CD4-positive, alpha-beta T cell (primary cell): ENCODE measurements at regions not wholly inside any gene's neighbourhood (a gene's known extent, or its start where the extent isn't known, plus 50 kb on each side); places are given as distances from the start of the nearest gene placed in this dataset.

ENCODE experiments used
- ATAC-seq: fragments of 200-7000 bp; cut with Tn5 transposase; one replicate; pipeline ENCODE4 v1.10.0; 2022; ENCODE audit warnings: mild to moderate bottlenecking; ENCODE audit not compliant: poor library complexity
- CTCF ChIA-PET: fragments of 350-600 bp; sonication (Branson Sonifier 250); formaldehyde crosslinking; loops from one replicate; lab custom pipeline; 2021; ENCODE audit warnings: antibody characterized with exemption, inconsistent platforms; lab: Charles Lee
- POLR2A ChIA-PET: fragments of 350-600 bp; sonication (Branson Sonifier 250); formaldehyde crosslinking; loops from one replicate; lab custom pipeline; 2021; ENCODE audit warnings: antibody characterized with exemption, inconsistent platforms; lab: Charles Lee
- DNase-seq, 14 experiments: peaks; one replicate each; pipeline ENCODE4 v3.0.0-alpha.2; 2013 to 2020; ENCODE audit warnings: mixed read lengths in 2 of 14
- H3K27ac ChIP-seq, 2 donors: one replicate each; pipeline versions ENCODE4 v1.5.1 to v1.7.0; 2013; ENCODE audit warnings: low read length in 2 of 2, low read depth in 1 of 2, mild to moderate bottlenecking in 1 of 2
- H3K27me3 ChIP-seq, 2 experiments: 1 replicate in 1 of 2; 2 replicates in 1 of 2; pipeline versions ENCODE4 v1.6.1 to v1.7.0; 2013; ENCODE audit warnings: low read length in 2 of 2, control low read depth in 1 of 2, mild to moderate bottlenecking in 1 of 2, moderate library complexity in 1 of 2; ENCODE audit not compliant: insufficient read depth in 2 of 2, control insufficient read depth in 1 of 2
- H3K36me3 ChIP-seq: one replicate; pipeline ENCODE4 v1.6.1; 2013; ENCODE audit warnings: low read length, control low read depth; ENCODE audit not compliant: insufficient read depth
- H3K4me1 ChIP-seq: one replicate; pipeline ENCODE4 v1.6.1; 2013; ENCODE audit warnings: low read length, control low read depth; ENCODE audit not compliant: insufficient read depth
- H3K4me3 ChIP-seq: one replicate; pipeline ENCODE4 v1.5.1; 2013; ENCODE audit warnings: mild to moderate bottlenecking, low read length, moderate library complexity
- H3K9me3 ChIP-seq, 2 experiments: 1 replicate in 1 of 2; 2 replicates in 1 of 2; pipeline versions ENCODE4 v1.6.1 to v1.7.0; 2013; ENCODE audit warnings: low read length in 2 of 2, mild to moderate bottlenecking in 2 of 2, control low read depth in 1 of 2, moderate library complexity in 1 of 2; ENCODE audit not compliant: control insufficient read depth in 1 of 2, insufficient read depth in 1 of 2
- H3K27ac Mint-ChIP-seq: one replicate; pipeline ENCODE4 v1.8.0; 2020; ENCODE audit warnings: mixed read lengths
- H3K27me3 Mint-ChIP-seq: one replicate; pipeline ENCODE4 v1.8.0; 2021; ENCODE audit warnings: mixed read lengths
- H3K36me3 Mint-ChIP-seq: one replicate; pipeline ENCODE4 v1.8.0; 2021; ENCODE audit warnings: low read depth, mixed read lengths
- H3K4me1 Mint-ChIP-seq: one replicate; pipeline ENCODE4 v1.8.0; 2021; ENCODE audit warnings: low read depth, mixed read lengths
- H3K4me3 Mint-ChIP-seq: one replicate; pipeline ENCODE4 v1.8.0; 2020; ENCODE audit warnings: mild to moderate bottlenecking, mixed read lengths
- H3K9me3 Mint-ChIP-seq: one replicate; pipeline ENCODE4 v1.8.0; 2020; ENCODE audit warnings: mixed read lengths
- CTCF ChIP-seq: fragments of 200-600 bp; IDR thresholded peaks from one replicate; pipeline ENCODE4 v1.8.0; 2022; ENCODE audit warnings: antibody characterized with exemption, mild to moderate bottlenecking
- intact Hi-C, 2 experiments: fragments of 100-400 bp; cut with DNase I in 1 of 2; cut with micrococcal nuclease in 1 of 2; formaldehyde crosslinking; loops; one replicate each; pipeline versions ENCODE4 v1.15.1 to v1.9.0; 2023 to 2025; cut with DNase I, micrococcal nuclease

DNA sequence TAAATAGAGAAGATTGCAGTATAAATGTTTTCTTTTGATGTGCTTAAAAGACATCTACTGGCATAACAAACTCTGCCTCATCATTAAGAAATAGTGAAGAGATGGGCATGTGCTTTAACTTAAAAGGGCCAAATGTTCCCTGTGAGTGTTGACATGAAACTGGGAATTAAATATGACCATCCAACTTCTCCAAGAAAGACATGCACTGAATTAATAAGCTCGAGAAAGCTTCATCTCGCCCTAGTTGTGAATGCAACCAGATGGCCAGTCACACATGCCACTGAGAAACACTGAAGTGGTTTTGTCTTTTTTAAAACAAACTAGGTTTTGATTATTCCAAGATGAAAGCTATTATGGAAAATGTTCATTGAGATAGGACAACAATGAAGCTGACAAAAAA lies 479.2 kb downstream of the RIT2 start:
- Histone ChIP-seq H3K27me3 (no peaks in the 10 kb centered on the region), H3K36me3 (no peaks in the 10 kb centered on the region), H3K9me3 (no peaks in the 10 kb centered on the region), H3K4me3 (no peak overlapping the region), H3K27ac (no peak overlapping the region), H3K4me1 (no peaks in the 10 kb centered on the region)
- POLR2A ChIA-PET = no interaction called here
- TF ChIP-seq CTCF = no peak
- DNase-seq (no peak), ATAC-seq (no peak)
- intact Hi-C loops = no loop called here
- CTCF ChIA-PET = no interaction called here
- H3K36me3 Mint-ChIP-seq = no peaks in the 10 kb centered on the region
- no peaks in the 10 kb centered on the region for H3K4me1 Mint-ChIP-seq
- no peaks in the 10 kb centered on the region for H3K27me3 Mint-ChIP-seq
- H3K9me3 Mint-ChIP-seq = peaks cover 5% of the 10 kb centered on the region
- no peak overlapping the region for H3K27ac Mint-ChIP-seq
- no peak overlapping the region for H3K4me3 Mint-ChIP-seq

- Histone ChIP-seq H3K9me3 (no peaks in the 10 kb centered on the region), H3K4me1 (no peaks in the 10 kb centered on the region), H3K27ac (no peak overlapping the region), H3K36me3 (no peaks in the 10 kb centered on the region), H3K27me3 (no peaks in the 10 kb centered on the region), H3K4me3 (no peak overlapping the region)
- H3K4me3 Mint-ChIP-seq = no peak overlapping the region
- no peak for TF ChIP-seq CTCF
- peaks cover 10% of the 10 kb centered on the region for H3K9me3 Mint-ChIP-seq
- ChIA-PET CTCF (no interaction called here), POLR2A (no interaction called here)
- no peak overlapping the region for H3K27ac Mint-ChIP-seq
- DNase-seq (no peak), ATAC-seq (no peak)
- H3K4me1 Mint-ChIP-seq = no peaks in the 10 kb centered on the region
- H3K27me3 Mint-ChIP-seq = no peaks in the 10 kb centered on the region
- intact Hi-C loops = no loop called here
- H3K36me3 Mint-ChIP-seq = no peaks in the 10 kb centered on the region
These were observed 475.3 kb downstream of the RIT2 start for GRCh38 chr18:42640160-42640559.

- no peaks in the 10 kb centered on the region for H3K4me1 ChIP-seq
- intact Hi-C loops = no loop called here
- H3K27ac Mint-ChIP-seq = no peak overlapping the region
- ATAC-seq = no peak
- H3K4me1 Mint-ChIP-seq = no peaks in the 10 kb centered on the region
- H3K27me3 Mint-ChIP-seq = no peaks in the 10 kb centered on the region
- no peaks in the 10 kb centered on the region for H3K9me3 ChIP-seq
- no peaks in the 10 kb centered on the region for H3K36me3 ChIP-seq
- ChIA-PET CTCF (no interaction called here), POLR2A (no interaction called here)
- TF ChIP-seq CTCF = no peak
- no peak for DNase-seq
- H3K36me3 Mint-ChIP-seq = no peaks in the 10 kb centered on the region
- peaks cover 8% of the 10 kb centered on the region for H3K9me3 Mint-ChIP-seq
- no peak overlapping the region for H3K4me3 ChIP-seq
- no peaks in the 10 kb centered on the region for H3K27me3 ChIP-seq
- H3K4me3 Mint-ChIP-seq = no peak overlapping the region
- H3K27ac ChIP-seq = no peak overlapping the region
These were observed 473.5 kb downstream of the RIT2 start for GRCh38 chr18:42641996-42642395.
